Adrenal gland (tissue), 9 donors: ENCODE measurements at regions not wholly inside any gene's neighbourhood (a gene's known extent, or its start where the extent isn't known, plus 50 kb on each side); places are given as distances from the start of the nearest gene placed in this dataset.
"Not testable (repeated sequence)": the region's sequence is repeated elsewhere in the genome, so short reads cannot be mapped to it uniquely, and the experiment has no call there.

Experiments used
- DNase-seq, 7 donors: peaks; one replicate each; pipeline ENCODE4 v3.0.0-alpha.2; 2019 to 2020
- H3K27ac ChIP-seq, 5 donors: fragments of 200-600 bp; sonication (generic) in 4 of 5; 1 replicate in 3 of 5; 2 replicates in 2 of 5; pipeline versions ENCODE4 v1.5.1 to v1.8.0; 2016 to 2020; ENCODE audit warnings: mild to moderate bottlenecking in 1 of 5
- H3K27me3 ChIP-seq: fragments of 200-600 bp; 2 replicates; pipeline ENCODE4 v1.8.0; 2021
- H3K36me3 ChIP-seq, 2 donors: fragments of 200-600 bp; replicated peaks in 1 of 2; 1 replicate in 1 of 2; 2 replicates in 1 of 2; pipeline versions ENCODE4 v1.5.1 to v1.8.0; 2018 to 2022
- H3K4me1 ChIP-seq, 2 donors: fragments of 200-600 bp; replicated peaks in 1 of 2; 1 replicate in 1 of 2; 2 replicates in 1 of 2; pipeline versions ENCODE4 v1.5.1 to v1.8.0; 2018 to 2021
- H3K4me3 ChIP-seq, 4 donors: fragments of 200-600 bp; sonication (generic) in 3 of 4; one replicate each; pipeline ENCODE4 v1.5.1; 2016 to 2018
- H3K9me3 ChIP-seq, 3 donors: fragments of 200-600 bp; sonication (generic) in 1 of 3; replicated peaks in 1 of 3; 1 replicate in 2 of 3; 2 replicates in 1 of 3; pipeline versions ENCODE4 v1.5.1 to v1.8.0; 2016 to 2021
- CTCF ChIP-seq, 6 experiments: fragments of 450-650 bp in 4 of 6; fragments of 200-600 bp in 2 of 6; sonication (generic) in 1 of 6; IDR thresholded peaks; 1 replicate in 5 of 6; 2 replicates in 1 of 6; pipeline versions ENCODE4 v1.5.1 to v1.8.0; 2016 to 2021; ENCODE audit warnings: antibody characterized with exemption in 6 of 6, mild to moderate bottlenecking in 2 of 6, moderate library complexity in 1 of 6
- POLR2A ChIP-seq, 2 donors: fragments of 450-650 bp; IDR thresholded peaks; one replicate each; pipeline ENCODE4 v1.6.1; 2017; ENCODE audit warnings: antibody characterized with exemption in 2 of 2, mild to moderate bottlenecking in 2 of 2, moderate library complexity in 1 of 2
- WGBS, 4 donors: extraction: QIAGEN DNeasy Blood & Tissue Kit in 2 of 4; methylation state at CpG; one replicate each; pipeline versions ENCODE4 v1.1.5 to v1.1.7; 2013 to 2017; 5-methylcytosine and 5-hydroxymethylcytosine counted together
- intact Hi-C, 2 donors: fragments of 100-400 bp; cut with DNase I; formaldehyde crosslinking; loops; one replicate each; pipeline versions ENCODE4 v1.14.1 to v1.15.0; 2022 to 2023
- donor health status: healthy with polysubstance abuse.
- donor health status: Bipolar disorder and iron deficiency.
- donor health status: DM: yes; HTN: yes; CAD: no.
- donor health status: DM: no; HTN: no; CAD: no.
- donor health status: DM: no; HTN: no; CAD: no.

GRCh38 chr4:134865675-134866074 lies 664.1 kb upstream of the PABPC4L start:
- intact Hi-C loops, result no loop called here
- Histone ChIP-seq H3K4me1 (no peaks in the 10 kb centered on the region), H3K27me3 (no peaks in the 10 kb centered on the region), H3K36me3 (no peaks in the 10 kb centered on the region), H3K27ac (no peak overlapping the region), H3K4me3 (no peak overlapping the region), H3K9me3 (no peaks in the 10 kb centered on the region)
- DNase-seq, result no peak
- 65 to 81% (median 69%) methylated on average over 1 of the region's 1 CpG for WGBS, 4 donors
- TF ChIP-seq CTCF (IDR thresholded peaks at IDR 0.05) (no peak), POLR2A (IDR thresholded peaks at IDR 0.05) (no peak)

- WGBS, 4 donors, result 74 to 86% (median 83%) methylated on average over 2 of the region's 2 CpGs
- no peaks in the 10 kb centered on the region for H3K27me3 ChIP-seq
- TF ChIP-seq CTCF (IDR thresholded peaks at IDR 0.05) (no peak), POLR2A (IDR thresholded peaks at IDR 0.05) (no peak)
- H3K27ac ChIP-seq, result no peak overlapping the region
- H3K36me3 ChIP-seq, result no peaks in the 10 kb centered on the region
- no peaks in the 10 kb centered on the region for H3K9me3 ChIP-seq
- DNase-seq, result no peak
- H3K4me3 ChIP-seq, result no peak overlapping the region
- no peaks in the 10 kb centered on the region for H3K4me1 ChIP-seq
- intact Hi-C loops, result no loop called here
Measured at GRCh38 chr4:134862116-134862515, 660.5 kb upstream of the PABPC4L start.

- intact Hi-C loops, result no loop called here
- Histone ChIP-seq H3K27me3 (no peaks in the 10 kb centered on the region), H3K27ac (no peak overlapping the region), H3K4me3 (no peak overlapping the region), H3K4me1 (no peaks in the 10 kb centered on the region), H3K9me3 (no peaks in the 10 kb centered on the region), H3K36me3 (no peaks in the 10 kb centered on the region)
- DNase-seq, result no peak
- TF ChIP-seq CTCF (IDR thresholded peaks at IDR 0.05) (no peak), POLR2A (IDR thresholded peaks at IDR 0.05) (no peak)
- 66 to 92% (median 91%) methylated on average over 2 of the region's 2 CpGs for WGBS, 4 donors
Measured at GRCh38 chr4:134848681-134849080, 647.1 kb upstream of the PABPC4L start.

- intact Hi-C loops, DNase-seq, H3K4me3 ChIP-seq, H3K36me3 ChIP-seq, H3K27ac ChIP-seq, H3K27me3 ChIP-seq, H3K4me1 ChIP-seq, H3K9me3 ChIP-seq: not testable (repeated sequence)
- WGBS, 4 donors, result 83 to 89% (median 86%) methylated on average over 7 of the region's 7 CpGs
Measured at GRCh38 chr4:134830741-134831140, 629.2 kb upstream of the PABPC4L start.

GRCh38 chr4:134812611-134813010 lies 611.0 kb upstream of the PABPC4L start:
- WGBS, 4 donors, result 73 to 83% (median 78%) methylated on average over 3 of the region's 3 CpGs
- no peak overlapping the region for H3K4me3 ChIP-seq
- intact Hi-C loops, result no loop called here
- peaks cover 0 to 2% (median 0%) of the 10 kb centered on the region in 3 donors for H3K9me3 ChIP-seq
- DNase-seq, result no peak
- H3K4me1 ChIP-seq, result no peaks in the 10 kb centered on the region
- no peak for TF ChIP-seq POLR2A (IDR thresholded peaks at IDR 0.05)
- TF ChIP-seq CTCF (IDR thresholded peaks at IDR 0.05), result no peak
- H3K27me3 ChIP-seq, result no peaks in the 10 kb centered on the region
- no peaks in the 10 kb centered on the region for H3K36me3 ChIP-seq
- H3K27ac ChIP-seq, result no peak overlapping the region
